Progenitor cell of endocrine pancreas (in vitro differentiated cells): ENCODE measurements at regions not wholly inside any gene's neighbourhood (a gene's known extent, or its start where the extent isn't known, plus 50 kb on each side); places are given as distances from the start of the nearest gene placed in this dataset.

Experiments
- DNase-seq: peaks from one replicate; pipeline ENCODE4 v3.0.0; 2021; ENCODE audit warnings: low spot score; ENCODE audit not compliant: unreplicated experiment
- H3K27ac Mint-ChIP-seq: 2 replicates; pipeline ENCODE4 v1.8.0; 2021; ENCODE audit warnings: mild to moderate bottlenecking, moderate library complexity, mixed read lengths
- H3K27me3 Mint-ChIP-seq: 2 replicates; pipeline ENCODE4 v1.8.0; 2021; ENCODE audit warnings: mixed read lengths
- H3K36me3 Mint-ChIP-seq: 2 replicates; pipeline ENCODE4 v1.8.0; 2022; ENCODE audit warnings: mixed read lengths; ENCODE audit not compliant: insufficient read depth
- H3K4me1 Mint-ChIP-seq: 2 replicates; pipeline ENCODE4 v1.8.0; 2021; ENCODE audit warnings: low read depth, mixed read lengths
- H3K4me3 Mint-ChIP-seq: 2 replicates; pipeline ENCODE4 v1.8.0; 2021; ENCODE audit warnings: low read depth, mild to moderate bottlenecking, moderate library complexity, mixed read lengths
- H3K9me3 Mint-ChIP-seq: 2 replicates; pipeline ENCODE4 v1.8.0; 2021; ENCODE audit warnings: low read depth, mixed read lengths
- CTCF ChIP-seq: fragments of 200-600 bp; sonication (generic); IDR thresholded peaks from one replicate; pipeline ENCODE4 v1.5.0; 2021; ENCODE audit warnings: antibody characterized with exemption, mild to moderate bottlenecking; ENCODE audit not compliant: unreplicated experiment

GRCh38 chr12:63325757-63326156 is 174.8 kb upstream of the AVPR1A start:
- Mint-ChIP-seq H3K27ac (no peak overlapping the region), H3K9me3 (peaks cover 4% of the 10 kb centered on the region), H3K36me3 (no peaks in the 10 kb centered on the region), H3K4me3 (no peak overlapping the region), H3K27me3 (no peaks in the 10 kb centered on the region), H3K4me1 (no peaks in the 10 kb centered on the region)
- TF ChIP-seq CTCF: no peak
- no peak for DNase-seq

GRCh38 chr12:63323942-63324341 is 172.9 kb upstream of the AVPR1A start:
- no peak for DNase-seq
- TF ChIP-seq CTCF: no peak
- no peaks in the 10 kb centered on the region for H3K36me3 Mint-ChIP-seq
- H3K27ac Mint-ChIP-seq: no peak overlapping the region
- H3K27me3 Mint-ChIP-seq: no peaks in the 10 kb centered on the region
- H3K4me3 Mint-ChIP-seq: no peak overlapping the region
- H3K9me3 Mint-ChIP-seq: peaks cover 4% of the 10 kb centered on the region
- no peaks in the 10 kb centered on the region for H3K4me1 Mint-ChIP-seq

- H3K9me3 Mint-ChIP-seq: peaks cover 4% of the 10 kb centered on the region
- H3K27ac Mint-ChIP-seq: no peak overlapping the region
- TF ChIP-seq CTCF: no peak
- H3K27me3 Mint-ChIP-seq: no peaks in the 10 kb centered on the region
- DNase-seq: no peak
- H3K36me3 Mint-ChIP-seq: no peaks in the 10 kb centered on the region
- no peaks in the 10 kb centered on the region for H3K4me1 Mint-ChIP-seq
- no peak overlapping the region for H3K4me3 Mint-ChIP-seq
Observed at GRCh38 chr12:63321373-63321772, 170.4 kb upstream of the AVPR1A start.

- no peaks in the 10 kb centered on the region for H3K27me3 Mint-ChIP-seq
Observed at GRCh38 chr12:63319936-63320633, 169.1 kb upstream of the AVPR1A start.

GRCh38 chr12:63319386-63319785 is 168.4 kb upstream of the AVPR1A start:
- Mint-ChIP-seq H3K27me3 (no peaks in the 10 kb centered on the region), H3K4me3 (no peak overlapping the region), H3K36me3 (no peaks in the 10 kb centered on the region), H3K9me3 (peaks cover 2% of the 10 kb centered on the region), H3K27ac (no peak overlapping the region), H3K4me1 (no peaks in the 10 kb centered on the region)
- DNase-seq: no peak
- TF ChIP-seq CTCF: no peak

More at GRCh38 chr12:63319936-63320633, 169.1 kb upstream of the AVPR1A start:
- DNase-seq: no peak
- Mint-ChIP-seq H3K9me3 (peaks cover 4% of the 10 kb centered on the region), H3K4me3 (no peak overlapping the region), H3K36me3 (no peaks in the 10 kb centered on the region), H3K4me1 (no peaks in the 10 kb centered on the region), H3K27ac (no peak overlapping the region)
- no peak for TF ChIP-seq CTCF
